ENCODE measurements at regions not wholly inside any gene's neighbourhood (a gene's known extent, or its start where the extent isn't known, plus 50 kb on each side); places are given as distances from the start of the nearest gene placed in this dataset.

DNA sequence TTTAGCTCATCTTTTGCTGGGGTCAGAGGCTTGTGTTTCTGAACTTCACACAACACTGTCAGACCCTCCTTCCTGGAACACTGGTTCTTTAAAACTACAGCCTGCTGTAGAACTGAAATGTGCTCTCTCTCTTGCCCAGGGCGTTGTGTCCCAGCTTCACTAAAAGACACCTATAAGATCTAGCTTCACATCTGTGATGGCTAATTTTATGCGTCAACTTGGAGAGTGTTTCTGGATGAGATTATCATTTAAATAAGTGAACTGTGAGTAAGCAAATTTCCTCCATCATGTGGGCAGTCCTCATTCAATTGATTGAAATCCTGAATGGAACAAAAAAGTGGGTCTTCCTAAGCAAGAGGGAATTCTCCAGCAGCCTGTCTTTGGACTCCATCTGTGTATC, 140.3 kb downstream of the OSR1 start:
- TF ChIP-seq POLR2A (IDR thresholded peaks at IDR 0.05; ENCODE audit: insufficient read depth in 1 of 2, low read depth in 2 of 2, low read length in 2 of 2), result no peak
- TF ChIP-seq POLR2AphosphoS5 (IDR thresholded peaks at IDR 0.05; ENCODE audit: low read depth, low read length), result no peak
- TF ChIP-seq, protein P1, sequence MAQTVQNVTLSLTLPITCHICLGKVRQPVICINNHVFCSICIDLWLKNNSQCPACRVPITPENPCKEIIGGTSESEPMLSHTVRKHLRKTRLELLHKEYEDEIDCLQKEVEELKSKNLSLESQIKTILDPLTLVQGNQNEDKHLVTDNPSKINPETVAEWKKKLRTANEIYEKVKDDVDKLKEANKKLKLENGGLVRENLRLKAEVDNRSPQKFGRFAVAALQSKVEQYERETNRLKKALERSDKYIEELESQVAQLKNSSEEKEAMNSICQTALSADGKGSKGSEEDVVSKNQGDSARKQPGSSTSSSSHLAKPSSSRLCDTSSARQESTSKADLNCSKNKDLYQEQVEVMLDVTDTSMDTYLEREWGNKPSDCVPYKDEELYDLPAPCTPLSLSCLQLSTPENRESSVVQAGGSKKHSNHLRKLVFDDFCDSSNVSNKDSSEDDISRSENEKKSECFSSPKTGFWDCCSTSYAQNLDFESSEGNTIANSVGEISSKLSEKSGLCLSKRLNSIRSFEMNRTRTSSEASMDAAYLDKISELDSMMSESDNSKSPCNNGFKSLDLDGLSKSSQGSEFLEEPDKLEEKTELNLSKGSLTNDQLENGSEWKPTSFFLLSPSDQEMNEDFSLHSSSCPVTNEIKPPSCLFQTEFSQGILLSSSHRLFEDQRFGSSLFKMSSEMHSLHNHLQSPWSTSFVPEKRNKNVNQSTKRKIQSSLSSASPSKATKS (CRISPR knock-in tag; IDR thresholded peaks at IDR 0.05), result no peak
